Umbilical cord (tissue), 1 donor: ENCODE measurements at regions not wholly inside any gene's neighbourhood (a gene's known extent, or its start where the extent isn't known, plus 50 kb on each side); places are given as distances from the start of the nearest gene placed in this dataset.
"Not testable (repeated sequence)": the region's sequence is repeated elsewhere in the genome, so short reads cannot be mapped to it uniquely, and the experiment has no call there.

Source experiments
- DNase-seq: peaks from one replicate; pipeline ENCODE4 v3.0.0-alpha.2; 2015; ENCODE audit warnings: low spot score

- DNase-seq = no peak
Observed at GRCh38 chr21:38039841-38040240, 123.6 kb upstream of the KCNJ6 start.

- DNase-seq = no peak
Observed at GRCh38 chr21:38041493-38041892, 125.2 kb upstream of the KCNJ6 start.

- no peak for DNase-seq
Observed at GRCh38 chr21:38042246-38042645, 126.0 kb upstream of the KCNJ6 start.

GRCh38 chr21:38048167-38048566 lies 131.9 kb upstream of the KCNJ6 start:
- no peak for DNase-seq

GRCh38 chr21:38054334-38054733 lies 138.1 kb upstream of the KCNJ6 start:
- DNase-seq = no peak

GRCh38 chr21:38056481-38056880 lies 140.2 kb upstream of the KCNJ6 start:
- DNase-seq = no peak

- no peak for DNase-seq
Observed at GRCh38 chr21:38057626-38058025, 141.4 kb upstream of the KCNJ6 start.

GRCh38 chr21:38060533-38060932 lies 144.3 kb upstream of the KCNJ6 start:
- no peak for DNase-seq

GRCh38 chr21:38067086-38067739 lies 151.0 kb upstream of the KCNJ6 start:
- DNase-seq = peak; percentile 13

- DNase-seq = no peak
Observed at GRCh38 chr21:38072489-38072888, 156.2 kb upstream of the KCNJ6 start.

- DNase-seq = no peak
Observed at GRCh38 chr21:38075833-38076587, 159.8 kb upstream of the KCNJ6 start.

- no peak for DNase-seq
Observed at GRCh38 chr21:38077569-38077968, 161.3 kb upstream of the KCNJ6 start.

- no peak for DNase-seq
Observed at GRCh38 chr21:38080888-38081287, 164.6 kb upstream of the KCNJ6 start.

GRCh38 chr21:38081708-38082107 lies 165.5 kb upstream of the KCNJ6 start:
- DNase-seq = no peak

- no peak for DNase-seq
Observed at GRCh38 chr21:38082936-38083485, 166.8 kb upstream of the KCNJ6 start.

- no peak for DNase-seq
Observed at GRCh38 chr21:38083535-38083934, 167.3 kb upstream of the KCNJ6 start.

- no peak for DNase-seq
Observed at GRCh38 chr21:38086580-38086979, 170.2 kb upstream of the KCNJ15 start.

GRCh38 chr21:38088916-38089762 lies 167.7 kb upstream of the KCNJ15 start:
- no peak for DNase-seq

GRCh38 chr21:38089763-38090046 lies 167.1 kb upstream of the KCNJ15 start:
- DNase-seq = no peak

GRCh38 chr21:38091061-38091460 lies 165.7 kb upstream of the KCNJ15 start:
- DNase-seq = not testable (repeated sequence)

GRCh38 chr21:38092051-38092450 lies 164.7 kb upstream of the KCNJ15 start:
- DNase-seq = no peak

GRCh38 chr21:38095220-38095619 lies 161.6 kb upstream of the KCNJ15 start:
- DNase-seq = no peak
